ENCODE measurements at regions not wholly inside any gene's neighbourhood (a gene's known extent, or its start where the extent isn't known, plus 50 kb on each side); places are given as distances from the start of the nearest gene placed in this dataset.

- TF ChIP-seq, protein P1, sequence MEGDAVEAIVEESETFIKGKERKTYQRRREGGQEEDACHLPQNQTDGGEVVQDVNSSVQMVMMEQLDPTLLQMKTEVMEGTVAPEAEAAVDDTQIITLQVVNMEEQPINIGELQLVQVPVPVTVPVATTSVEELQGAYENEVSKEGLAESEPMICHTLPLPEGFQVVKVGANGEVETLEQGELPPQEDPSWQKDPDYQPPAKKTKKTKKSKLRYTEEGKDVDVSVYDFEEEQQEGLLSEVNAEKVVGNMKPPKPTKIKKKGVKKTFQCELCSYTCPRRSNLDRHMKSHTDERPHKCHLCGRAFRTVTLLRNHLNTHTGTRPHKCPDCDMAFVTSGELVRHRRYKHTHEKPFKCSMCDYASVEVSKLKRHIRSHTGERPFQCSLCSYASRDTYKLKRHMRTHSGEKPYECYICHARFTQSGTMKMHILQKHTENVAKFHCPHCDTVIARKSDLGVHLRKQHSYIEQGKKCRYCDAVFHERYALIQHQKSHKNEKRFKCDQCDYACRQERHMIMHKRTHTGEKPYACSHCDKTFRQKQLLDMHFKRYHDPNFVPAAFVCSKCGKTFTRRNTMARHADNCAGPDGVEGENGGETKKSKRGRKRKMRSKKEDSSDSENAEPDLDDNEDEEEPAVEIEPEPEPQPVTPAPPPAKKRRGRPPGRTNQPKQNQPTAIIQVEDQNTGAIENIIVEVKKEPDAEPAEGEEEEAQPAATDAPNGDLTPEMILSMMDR (IDR thresholded peaks at IDR 0.05): no peak
- TF ChIP-seq POLR2A (IDR thresholded peaks at IDR 0.05): no peak
- 75 to 92% (median 83%) methylated on average over 2 of the region's 2 CpGs for WGBS, 4 donors
Observed at GRCh38 chr3:103906808-103907207, 1459.9 kb upstream of the ALCAM start.

GRCh38 chr3:103907567-103907966 is 1459.1 kb upstream of the ALCAM start:
- no peaks in the 10 kb centered on the region for H3K36me3 ChIP-seq (replicated peaks in 1 of 2)
- no peaks in the 10 kb centered on the region for H3K27me3 ChIP-seq
- intact Hi-C loops (cut with DNase I): no loop called here
- no peak overlapping the region for H3K4me3 ChIP-seq
- H3K4me1 ChIP-seq (replicated peaks in 1 of 2): no peaks in the 10 kb centered on the region
- no peaks in the 10 kb centered on the region for H3K9me3 ChIP-seq (replicated peaks in 1 of 3)
- TF ChIP-seq POLR2A (IDR thresholded peaks at IDR 0.05): no peak
- TF ChIP-seq, protein P1 (IDR thresholded peaks at IDR 0.05): no peak
- no peak overlapping the region for H3K27ac ChIP-seq
- DNase-seq: no peak
- 80 to 90% (median 89%) methylated on average over 3 of the region's 3 CpGs for WGBS, 4 donors

More at GRCh38 chr3:103906808-103907207, 1459.9 kb upstream of the ALCAM start:
- no peaks in the 10 kb centered on the region for H3K4me1 ChIP-seq (replicated peaks in 1 of 2)
- no peak for DNase-seq
- no peak overlapping the region for H3K27ac ChIP-seq
- no peaks in the 10 kb centered on the region for H3K27me3 ChIP-seq
- H3K36me3 ChIP-seq (replicated peaks in 1 of 2): no peaks in the 10 kb centered on the region
- H3K4me3 ChIP-seq: no peak overlapping the region
- intact Hi-C loops (cut with DNase I): no loop called here
- no peaks in the 10 kb centered on the region for H3K9me3 ChIP-seq (replicated peaks in 1 of 3)

DNA sequence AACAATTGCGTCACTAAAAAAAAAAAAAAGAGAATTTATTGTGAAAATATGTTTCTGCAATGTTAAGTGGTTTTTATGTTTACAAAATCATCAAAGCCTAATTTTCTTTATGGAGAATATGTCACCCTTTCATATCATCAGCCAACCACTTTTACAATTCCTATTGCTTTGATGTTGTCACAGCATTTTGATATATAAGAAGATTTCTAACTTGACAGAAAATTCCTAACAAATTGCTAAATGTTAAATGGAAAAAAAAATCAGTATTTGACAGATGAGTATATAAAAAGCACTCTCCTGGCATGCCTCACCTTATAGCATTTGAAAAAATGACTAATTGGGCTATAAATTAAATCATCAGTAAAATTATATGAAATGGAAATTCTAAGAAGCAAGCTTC is 1457.3 kb upstream of the ALCAM start:
- WGBS, 4 donors: 71 to 80% (median 79%) methylated on average over 1 of the region's 1 CpG
- no peak overlapping the region for H3K27ac ChIP-seq
- intact Hi-C loops (cut with DNase I): no loop called here

GRCh38 chr3:103918336-103918735 is 1448.4 kb upstream of the ALCAM start:
- intact Hi-C loops (cut with DNase I): no loop called here
- no peaks in the 10 kb centered on the region for H3K27me3 ChIP-seq
- no peak overlapping the region for H3K4me3 ChIP-seq

More for the DNA sequence above, 1457.3 kb upstream of the ALCAM start:
- Histone ChIP-seq H3K27me3 (no peaks in the 10 kb centered on the region), H3K36me3 (replicated peaks in 1 of 2) (no peaks in the 10 kb centered on the region), H3K9me3 (replicated peaks in 1 of 3) (no peaks in the 10 kb centered on the region), H3K4me1 (replicated peaks in 1 of 2) (no peaks in the 10 kb centered on the region), H3K4me3 (no peak overlapping the region)
- TF ChIP-seq, protein P1 (IDR thresholded peaks at IDR 0.05): no peak
- no peak for TF ChIP-seq POLR2A (IDR thresholded peaks at IDR 0.05)
- no peak for DNase-seq

More at GRCh38 chr3:103918336-103918735, 1448.4 kb upstream of the ALCAM start:
- no peak for DNase-seq
- no peaks in the 10 kb centered on the region for H3K4me1 ChIP-seq (replicated peaks in 1 of 2)
- H3K36me3 ChIP-seq (replicated peaks in 1 of 2): no peaks in the 10 kb centered on the region
- H3K9me3 ChIP-seq (replicated peaks in 1 of 3): no peaks in the 10 kb centered on the region
- no peak overlapping the region for H3K27ac ChIP-seq
- TF ChIP-seq POLR2A (IDR thresholded peaks at IDR 0.05): no peak
- TF ChIP-seq, protein P1 (IDR thresholded peaks at IDR 0.05): no peak
